ENCODE measurements at regions not wholly inside any gene's neighbourhood (a gene's known extent, or its start where the extent isn't known, plus 50 kb on each side); places are given as distances from the start of the nearest gene placed in this dataset.

- TF ChIP-seq POLR2A (IDR thresholded peaks at IDR 0.05) (no peak), CTCF (IDR thresholded peaks at IDR 0.05) (no peak)
- 58 to 66% methylated on average over 2 of the region's 2 CpGs for WGBS, 2 donors
- H3K4me3 ChIP-seq (ENCODE audit: low read depth, poor library complexity, severe bottlenecking) = no peak overlapping the region
- DNase-seq (ENCODE audit: low spot score in 2 of 2) = no peak
- intact Hi-C loops (cut with DNase I; ENCODE audit: low total_unique reads) = no loop called here
These were observed 170.9 kb upstream of the STXBP5 start for GRCh38 chr6:147033267-147033666.

- 49 to 60% methylated on average over 2 of the region's 2 CpGs for WGBS, 2 donors
- no peak overlapping the region for H3K4me3 ChIP-seq (ENCODE audit: low read depth, poor library complexity, severe bottlenecking)
- TF ChIP-seq CTCF (IDR thresholded peaks at IDR 0.05) (no peak), POLR2A (IDR thresholded peaks at IDR 0.05) (no peak)
- intact Hi-C loops (cut with DNase I; ENCODE audit: low total_unique reads) = no loop called here
- no peak for DNase-seq (ENCODE audit: low spot score in 2 of 2)
These were observed 168.3 kb upstream of the STXBP5 start for GRCh38 chr6:147035886-147036285.

- WGBS, 2 donors = 91 to 98% methylated on average over 2 of the region's 2 CpGs
- TF ChIP-seq CTCF (IDR thresholded peaks at IDR 0.05) = no peak
- TF ChIP-seq POLR2A (IDR thresholded peaks at IDR 0.05) = no peak
- DNase-seq (ENCODE audit: low spot score in 2 of 2) = no peak
- intact Hi-C loops (cut with DNase I; ENCODE audit: low total_unique reads) = no loop called here
- H3K4me3 ChIP-seq (ENCODE audit: low read depth, poor library complexity, severe bottlenecking) = no peak overlapping the region
These were observed 166.3 kb upstream of the STXBP5 start for GRCh38 chr6:147037881-147038280.

GRCh38 chr6:147040121-147040910, 163.9 kb upstream of the STXBP5 start:
- 81 to 82% methylated on average over 2 of the region's 2 CpGs for WGBS, 2 donors
- DNase-seq (ENCODE audit: low spot score in 2 of 2) = no peak
- intact Hi-C loops (cut with DNase I; ENCODE audit: low total_unique reads) = no loop called here

GRCh38 chr6:147042679-147043078, 161.5 kb upstream of the STXBP5 start:
- WGBS, 2 donors = 85 to 88% methylated on average over 2 of the region's 2 CpGs
- no peak for TF ChIP-seq POLR2A (IDR thresholded peaks at IDR 0.05)
- TF ChIP-seq CTCF (IDR thresholded peaks at IDR 0.05) = no peak
- no peak overlapping the region for H3K4me3 ChIP-seq (ENCODE audit: low read depth, poor library complexity, severe bottlenecking)

More at GRCh38 chr6:147040121-147040910, 163.9 kb upstream of the STXBP5 start:
- no peak overlapping the region for H3K4me3 ChIP-seq (ENCODE audit: low read depth, poor library complexity, severe bottlenecking)
- no peak for TF ChIP-seq POLR2A (IDR thresholded peaks at IDR 0.05)
- TF ChIP-seq CTCF (IDR thresholded peaks at IDR 0.05) = no peak

More at GRCh38 chr6:147042679-147043078, 161.5 kb upstream of the STXBP5 start:
- intact Hi-C loops (cut with DNase I; ENCODE audit: low total_unique reads) = no loop called here
- DNase-seq (ENCODE audit: low spot score in 2 of 2) = no peak
